Heart left ventricle (tissue), 13 donors: ENCODE measurements at regions not wholly inside any gene's neighbourhood (a gene's known extent, or its start where the extent isn't known, plus 50 kb on each side); places are given as distances from the start of the nearest gene placed in this dataset.

Experiments
- POLR2A ChIP-seq, 2 donors: fragments of 450-650 bp; IDR thresholded peaks; one replicate each; pipeline ENCODE4 v1.6.1; 2017; ENCODE audit warnings: antibody characterized with exemption in 2 of 2, mild to moderate bottlenecking in 2 of 2, moderate library complexity in 2 of 2
- TF ChIP-seq, protein P1 (sequence below), 12 donors: fragments of 200-600 bp; sonication (generic) in 4 of 12; IDR thresholded peaks; one replicate each; pipeline versions ENCODE4 v1.5.0 to v1.8.0; 2018 to 2022; ENCODE audit warnings: antibody characterized with exemption in 12 of 12, mild to moderate bottlenecking in 5 of 12
- donor health status: ischemic (EF 13 %, LVEDD 7.1; RV severe dilation, severe dysfunction).
- donor health status: DM: no; HTN: yes; CAD: no.
- donor health status: DM: no; HTN: no; CAD: no.
- donor health status: ischemic (EF 25% LVEDD 6.9; RV normal size, moderate dysfunction).
- donor health status: ischemic (EF 25% LVEDD 5.7; RV mildly dilated, moderate dysfunction).
- donor health status: ischemic (EF 35%, LVEDD 5.7; RV mildly dilated, moderate dysfunction).
- donor health status: nonischemic (EF 11% LVEDD 7.7; RV severe dilation, severe dysfunction).
- donor health status: DM: yes; HTN: yes; CAD: no.
- donor health status: PGD.
- donor health status: ischemic (EF 29% LVEDD 5.4; RV normal size, mild dysfunction).
- donor health status: nonischemic (EF 23%, LVEDD 6.1; RV moderate dilation, normal function).

DNA sequence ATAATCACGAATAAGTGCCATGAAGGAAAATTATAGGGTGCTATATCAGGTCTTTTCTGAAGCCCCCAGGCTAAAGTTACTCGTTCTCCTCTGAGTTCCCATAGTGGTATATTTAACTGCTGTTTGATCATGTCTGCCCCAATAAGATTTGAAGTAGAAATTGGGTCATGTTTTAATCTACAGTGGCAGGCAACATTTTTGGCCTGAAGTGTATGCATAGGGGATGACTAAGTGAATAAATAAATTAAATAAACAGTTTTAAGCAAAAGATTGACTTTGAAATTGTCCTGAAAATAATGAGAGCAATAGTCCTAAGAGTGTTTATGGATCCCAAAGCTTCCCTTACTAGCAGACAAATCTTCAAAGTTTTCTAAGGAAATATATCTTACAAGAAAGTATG, 500.9 kb downstream of the TNS1 start:
- TF ChIP-seq, protein P1, sequence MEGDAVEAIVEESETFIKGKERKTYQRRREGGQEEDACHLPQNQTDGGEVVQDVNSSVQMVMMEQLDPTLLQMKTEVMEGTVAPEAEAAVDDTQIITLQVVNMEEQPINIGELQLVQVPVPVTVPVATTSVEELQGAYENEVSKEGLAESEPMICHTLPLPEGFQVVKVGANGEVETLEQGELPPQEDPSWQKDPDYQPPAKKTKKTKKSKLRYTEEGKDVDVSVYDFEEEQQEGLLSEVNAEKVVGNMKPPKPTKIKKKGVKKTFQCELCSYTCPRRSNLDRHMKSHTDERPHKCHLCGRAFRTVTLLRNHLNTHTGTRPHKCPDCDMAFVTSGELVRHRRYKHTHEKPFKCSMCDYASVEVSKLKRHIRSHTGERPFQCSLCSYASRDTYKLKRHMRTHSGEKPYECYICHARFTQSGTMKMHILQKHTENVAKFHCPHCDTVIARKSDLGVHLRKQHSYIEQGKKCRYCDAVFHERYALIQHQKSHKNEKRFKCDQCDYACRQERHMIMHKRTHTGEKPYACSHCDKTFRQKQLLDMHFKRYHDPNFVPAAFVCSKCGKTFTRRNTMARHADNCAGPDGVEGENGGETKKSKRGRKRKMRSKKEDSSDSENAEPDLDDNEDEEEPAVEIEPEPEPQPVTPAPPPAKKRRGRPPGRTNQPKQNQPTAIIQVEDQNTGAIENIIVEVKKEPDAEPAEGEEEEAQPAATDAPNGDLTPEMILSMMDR (IDR thresholded peaks at IDR 0.05) = no peak
- no peak for TF ChIP-seq POLR2A (IDR thresholded peaks at IDR 0.05)
